Activated B cell treated with CpG ODN at 0.5 μM for 24 hours (primary cell): ENCODE measurements at regions not wholly inside any gene's neighbourhood (a gene's known extent, or its start where the extent isn't known, plus 50 kb on each side); places are given as distances from the start of the nearest gene placed in this dataset.

Experiments used
- ATAC-seq: fragments of 200-7000 bp; cut with Tn5 transposase; one replicate; pipeline ENCODE4 v1.10.0; 2021; ENCODE audit warnings: low read depth, mild to moderate bottlenecking, moderate library complexity
- CTCF ChIA-PET: fragments of 350-600 bp; sonication (Branson Sonifier 250); formaldehyde crosslinking; loops from one replicate; lab custom pipeline; 2021; ENCODE audit warnings: antibody characterized with exemption; lab: Charles Lee
- POLR2A ChIA-PET: fragments of 350-600 bp; sonication (Branson Sonifier 250); formaldehyde crosslinking; loops from one replicate; lab custom pipeline; 2021; ENCODE audit warnings: antibody characterized with exemption; lab: Charles Lee
- DNase-seq: peaks from one replicate; pipeline ENCODE4 v3.0.0; 2022
- H3K27ac Mint-ChIP-seq: one replicate; pipeline ENCODE4 v1.8.0; 2020; ENCODE audit warnings: mixed read lengths
- H3K27me3 Mint-ChIP-seq: one replicate; pipeline ENCODE4 v1.8.0; 2021; ENCODE audit warnings: mixed read lengths
- H3K36me3 Mint-ChIP-seq: one replicate; pipeline ENCODE4 v1.8.0; 2021; ENCODE audit warnings: low read depth, mixed read lengths
- H3K4me1 Mint-ChIP-seq: one replicate; pipeline ENCODE4 v1.8.0; 2021; ENCODE audit warnings: mixed read lengths
- H3K4me3 Mint-ChIP-seq: one replicate; pipeline ENCODE4 v1.8.0; 2020; ENCODE audit warnings: mild to moderate bottlenecking, mixed read lengths
- H3K9me3 Mint-ChIP-seq: one replicate; pipeline ENCODE4 v1.8.0; 2020; ENCODE audit warnings: mixed read lengths
- intact Hi-C: fragments of 100-400 bp; cut with micrococcal nuclease; formaldehyde crosslinking; loops from one replicate; pipeline ENCODE4 v1.15.1; 2024
- TF ChIP-seq, protein P1 (sequence below): fragments of 200-600 bp; IDR thresholded peaks from one replicate; pipeline ENCODE4 v1.8.0; 2022; ENCODE audit warnings: antibody characterized with exemption, mild to moderate bottlenecking

- TF ChIP-seq, protein P1, sequence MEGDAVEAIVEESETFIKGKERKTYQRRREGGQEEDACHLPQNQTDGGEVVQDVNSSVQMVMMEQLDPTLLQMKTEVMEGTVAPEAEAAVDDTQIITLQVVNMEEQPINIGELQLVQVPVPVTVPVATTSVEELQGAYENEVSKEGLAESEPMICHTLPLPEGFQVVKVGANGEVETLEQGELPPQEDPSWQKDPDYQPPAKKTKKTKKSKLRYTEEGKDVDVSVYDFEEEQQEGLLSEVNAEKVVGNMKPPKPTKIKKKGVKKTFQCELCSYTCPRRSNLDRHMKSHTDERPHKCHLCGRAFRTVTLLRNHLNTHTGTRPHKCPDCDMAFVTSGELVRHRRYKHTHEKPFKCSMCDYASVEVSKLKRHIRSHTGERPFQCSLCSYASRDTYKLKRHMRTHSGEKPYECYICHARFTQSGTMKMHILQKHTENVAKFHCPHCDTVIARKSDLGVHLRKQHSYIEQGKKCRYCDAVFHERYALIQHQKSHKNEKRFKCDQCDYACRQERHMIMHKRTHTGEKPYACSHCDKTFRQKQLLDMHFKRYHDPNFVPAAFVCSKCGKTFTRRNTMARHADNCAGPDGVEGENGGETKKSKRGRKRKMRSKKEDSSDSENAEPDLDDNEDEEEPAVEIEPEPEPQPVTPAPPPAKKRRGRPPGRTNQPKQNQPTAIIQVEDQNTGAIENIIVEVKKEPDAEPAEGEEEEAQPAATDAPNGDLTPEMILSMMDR: no peak
- no peak overlapping the region for H3K4me3 Mint-ChIP-seq
- H3K36me3 Mint-ChIP-seq: no peaks in the 10 kb centered on the region
- intact Hi-C loops: no loop called here
- no peak overlapping the region for H3K27ac Mint-ChIP-seq
- ChIA-PET POLR2A (no interaction called here), CTCF (no interaction called here)
- no peaks in the 10 kb centered on the region for H3K27me3 Mint-ChIP-seq
- peaks cover 4% of the 10 kb centered on the region for H3K9me3 Mint-ChIP-seq
- DNase-seq (no peak), ATAC-seq (no peak)
- H3K4me1 Mint-ChIP-seq: no peaks in the 10 kb centered on the region
Measured at GRCh38 chr4:20196476-20196875, 55.2 kb upstream of the SLIT2 start.

DNA sequence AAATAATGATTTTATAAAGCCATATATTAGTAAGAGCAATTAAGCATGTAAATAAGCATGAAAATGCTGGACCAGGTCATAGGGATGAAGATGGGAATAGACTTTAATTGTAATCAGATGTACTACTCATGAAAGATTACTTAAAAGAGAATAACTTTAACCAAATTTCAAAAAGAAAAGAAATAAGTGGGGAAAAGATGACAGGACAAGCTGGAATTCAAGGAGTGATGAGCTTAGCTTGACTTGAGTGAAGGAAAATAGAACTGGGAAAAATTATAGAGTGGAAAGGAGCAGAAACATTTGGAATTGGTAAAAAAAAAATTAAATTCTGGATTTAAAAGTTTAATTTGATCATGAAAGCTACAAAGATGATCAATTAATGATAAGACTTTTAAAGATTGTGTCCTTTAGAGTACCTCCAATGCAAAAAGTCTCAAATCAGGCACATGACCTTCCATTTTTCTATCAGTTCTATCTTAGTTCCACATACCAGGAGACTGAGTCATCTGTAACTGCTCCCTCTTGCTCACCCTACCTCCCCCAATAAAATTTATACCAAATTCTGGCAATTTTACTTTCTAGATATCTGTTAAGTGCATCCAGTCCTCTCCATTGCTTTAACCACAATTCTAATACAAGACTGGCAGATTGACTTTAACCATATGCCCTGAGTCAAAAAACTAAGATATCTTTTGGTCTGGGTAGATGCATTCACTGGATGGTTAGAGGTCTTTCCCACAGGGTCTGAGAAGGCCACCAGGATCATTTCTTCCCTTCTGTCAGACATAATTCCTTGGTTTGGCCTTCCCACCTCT, 56.4 kb upstream of the SLIT2 start:
- DNase-seq: no peak
- TF ChIP-seq, protein P1: no peak
- peaks cover 5% of the 10 kb centered on the region for H3K9me3 Mint-ChIP-seq
- ChIA-PET POLR2A (no interaction called here), CTCF (no interaction called here)
- H3K4me3 Mint-ChIP-seq: no peak overlapping the region
- no peaks in the 10 kb centered on the region for H3K36me3 Mint-ChIP-seq
- ATAC-seq: no peak
- H3K27ac Mint-ChIP-seq: no peak overlapping the region
- no peaks in the 10 kb centered on the region for H3K4me1 Mint-ChIP-seq
- intact Hi-C loops: no loop called here
- H3K27me3 Mint-ChIP-seq: no peaks in the 10 kb centered on the region

- no peaks in the 10 kb centered on the region for H3K36me3 Mint-ChIP-seq
- no peak overlapping the region for H3K27ac Mint-ChIP-seq
- no peak for DNase-seq
- ATAC-seq: no peak
- ChIA-PET CTCF (no interaction called here), POLR2A (no interaction called here)
- H3K27me3 Mint-ChIP-seq: no peaks in the 10 kb centered on the region
- peaks cover 9% of the 10 kb centered on the region for H3K9me3 Mint-ChIP-seq
- no peak overlapping the region for H3K4me3 Mint-ChIP-seq
- no peaks in the 10 kb centered on the region for H3K4me1 Mint-ChIP-seq
- intact Hi-C loops: no loop called here
- TF ChIP-seq, protein P1: no peak
Measured at GRCh38 chr4:20194123-20195013, 57.3 kb upstream of the SLIT2 start.

DNA sequence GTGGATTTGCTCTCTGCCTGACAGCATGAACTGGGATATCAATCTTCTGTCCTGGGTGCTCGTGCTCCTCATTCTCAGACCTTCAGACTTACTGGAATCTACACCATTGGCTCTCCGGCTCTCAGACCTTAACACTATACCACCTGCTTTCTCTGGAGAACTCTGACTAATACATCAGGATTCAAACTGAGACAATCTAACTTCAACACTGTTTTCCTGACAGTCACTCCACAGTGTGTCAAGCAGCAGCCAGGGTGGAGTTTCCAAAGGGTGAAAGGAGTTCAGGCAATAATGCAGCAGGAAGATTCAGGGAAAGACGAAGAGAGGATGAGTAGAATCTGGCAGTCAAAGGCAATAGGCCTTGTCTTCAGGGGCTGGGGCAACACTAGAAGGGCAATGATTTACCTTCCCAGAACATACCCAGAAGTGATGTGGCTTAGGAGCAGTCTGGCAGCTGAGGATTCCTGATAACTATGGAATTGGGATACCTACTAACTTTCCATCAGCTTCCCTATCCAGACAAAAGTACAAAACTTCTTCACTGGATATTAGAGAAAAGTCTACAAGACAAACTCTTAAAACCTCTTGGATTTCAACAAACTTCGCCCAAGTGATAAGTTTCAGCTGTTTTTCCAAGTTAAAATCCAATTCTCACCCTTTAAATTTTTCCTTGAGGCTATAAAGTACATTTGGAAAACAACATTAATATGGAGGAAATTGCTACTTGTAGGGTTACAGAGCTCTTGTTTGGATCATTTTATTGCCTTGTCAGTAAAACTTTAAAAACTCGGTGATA, 58.4 kb upstream of the SLIT2 start:
- H3K4me1 Mint-ChIP-seq: no peaks in the 10 kb centered on the region

More for the DNA sequence above, 58.4 kb upstream of the SLIT2 start:
- no peak overlapping the region for H3K27ac Mint-ChIP-seq
- H3K27me3 Mint-ChIP-seq: no peaks in the 10 kb centered on the region
- POLR2A ChIA-PET: no interaction called here
- ATAC-seq (no peak), DNase-seq (no peak)
- TF ChIP-seq, protein P1: no peak
- H3K36me3 Mint-ChIP-seq: no peaks in the 10 kb centered on the region
- H3K4me3 Mint-ChIP-seq: no peak overlapping the region
- intact Hi-C loops: no loop called here
- peaks cover 9% of the 10 kb centered on the region for H3K9me3 Mint-ChIP-seq
- CTCF ChIA-PET: no interaction called here
